ENCODE measurements at regions not wholly inside any gene's neighbourhood (a gene's known extent, or its start where the extent isn't known, plus 50 kb on each side); places are given as distances from the start of the nearest gene placed in this dataset.

DNA sequence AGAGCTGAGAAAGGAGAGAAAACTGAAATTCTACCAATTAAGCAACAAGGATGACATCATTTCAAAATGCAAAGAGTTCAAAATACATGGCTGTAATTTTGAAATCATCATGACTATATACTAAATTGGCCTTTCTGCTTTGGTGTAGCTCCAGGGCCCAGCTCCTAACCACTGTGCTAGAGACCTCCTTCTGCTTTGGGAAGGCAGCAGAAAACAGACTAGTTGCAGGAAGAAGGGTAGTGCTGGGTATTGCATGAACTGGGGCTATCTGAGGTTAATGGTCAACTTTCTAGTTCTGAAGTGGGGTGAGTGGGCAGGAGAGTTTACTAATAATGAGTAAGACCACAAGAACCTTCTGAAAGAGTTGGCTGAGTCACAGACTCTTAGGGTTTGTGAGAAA lies 66.2 kb downstream of the PTGER2 start:
- DNase-seq = no peak
- H3K27ac Mint-ChIP-seq = no peak overlapping the region
- peaks cover 9% of the 10 kb centered on the region for H3K4me1 Mint-ChIP-seq (ENCODE audit: low read depth)
- CTCF ChIA-PET = no interaction called here
- H3K36me3 Mint-ChIP-seq (ENCODE audit: low read depth) = peaks cover 8% of the 10 kb centered on the region
- intact Hi-C loops (cut with micrococcal nuclease) = no loop called here
- peaks cover 15% of the 10 kb centered on the region for H3K9me3 Mint-ChIP-seq
- TF ChIP-seq, protein P1, sequence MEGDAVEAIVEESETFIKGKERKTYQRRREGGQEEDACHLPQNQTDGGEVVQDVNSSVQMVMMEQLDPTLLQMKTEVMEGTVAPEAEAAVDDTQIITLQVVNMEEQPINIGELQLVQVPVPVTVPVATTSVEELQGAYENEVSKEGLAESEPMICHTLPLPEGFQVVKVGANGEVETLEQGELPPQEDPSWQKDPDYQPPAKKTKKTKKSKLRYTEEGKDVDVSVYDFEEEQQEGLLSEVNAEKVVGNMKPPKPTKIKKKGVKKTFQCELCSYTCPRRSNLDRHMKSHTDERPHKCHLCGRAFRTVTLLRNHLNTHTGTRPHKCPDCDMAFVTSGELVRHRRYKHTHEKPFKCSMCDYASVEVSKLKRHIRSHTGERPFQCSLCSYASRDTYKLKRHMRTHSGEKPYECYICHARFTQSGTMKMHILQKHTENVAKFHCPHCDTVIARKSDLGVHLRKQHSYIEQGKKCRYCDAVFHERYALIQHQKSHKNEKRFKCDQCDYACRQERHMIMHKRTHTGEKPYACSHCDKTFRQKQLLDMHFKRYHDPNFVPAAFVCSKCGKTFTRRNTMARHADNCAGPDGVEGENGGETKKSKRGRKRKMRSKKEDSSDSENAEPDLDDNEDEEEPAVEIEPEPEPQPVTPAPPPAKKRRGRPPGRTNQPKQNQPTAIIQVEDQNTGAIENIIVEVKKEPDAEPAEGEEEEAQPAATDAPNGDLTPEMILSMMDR (IDR thresholded peaks at IDR 0.05) = no peak
- H3K27me3 Mint-ChIP-seq = no peaks in the 10 kb centered on the region
- peak; percentile 58 for ATAC-seq
- POLR2A ChIA-PET = no interaction called here
- no peak overlapping the region for H3K4me3 Mint-ChIP-seq
